ENCODE measurements at regions not wholly inside any gene's neighbourhood (a gene's known extent, or its start where the extent isn't known, plus 50 kb on each side); places are given as distances from the start of the nearest gene placed in this dataset.

GRCh38 chr2:212908682-212909435 lies 242.6 kb downstream of the IKZF2 start:
- TF ChIP-seq JUND (IDR thresholded peaks at IDR 0.05; ENCODE audit: low read depth) = no peak
- in situ Hi-C loops (cut with HindIII; ENCODE audit: low pct_unique_long_range_greater_than_20kb, low sequenced_read_pairs) = no loop called here
- DNase-seq (ENCODE audit: low read depth in 1 of 2, low spot score in 1 of 2) = peak in 1 of 2 experiments; percentile 34

- DNase-seq (ENCODE audit: low read depth in 1 of 2, low spot score in 1 of 2) = no peak
- TF ChIP-seq JUND (IDR thresholded peaks at IDR 0.05; ENCODE audit: low read depth) = no peak
- in situ Hi-C loops (cut with HindIII; ENCODE audit: low pct_unique_long_range_greater_than_20kb, low sequenced_read_pairs) = no loop called here
These were observed 243.4 kb downstream of the IKZF2 start for GRCh38 chr2:212908031-212908430.

- peak in 1 of 2 experiments; percentile 23 for DNase-seq (ENCODE audit: low read depth in 1 of 2, low spot score in 1 of 2)
- no peak for TF ChIP-seq JUND (IDR thresholded peaks at IDR 0.05; ENCODE audit: low read depth)
- in situ Hi-C loops (cut with HindIII; ENCODE audit: low pct_unique_long_range_greater_than_20kb, low sequenced_read_pairs) = no loop called here
These were observed 244.8 kb downstream of the IKZF2 start for GRCh38 chr2:212906620-212907019.

- in situ Hi-C loops (cut with HindIII; ENCODE audit: low pct_unique_long_range_greater_than_20kb, low sequenced_read_pairs) = no loop called here
- peak; percentile 67 for TF ChIP-seq JUND (IDR thresholded peaks at IDR 0.05; ENCODE audit: low read depth)
- peak; percentile 26 to 98 for DNase-seq (ENCODE audit: low read depth in 1 of 2, low spot score in 1 of 2)
These were observed 245.7 kb downstream of the IKZF2 start for GRCh38 chr2:212905640-212906201.

GRCh38 chr2:212904646-212905045 lies 246.8 kb downstream of the IKZF2 start:
- in situ Hi-C loops (cut with HindIII; ENCODE audit: low pct_unique_long_range_greater_than_20kb, low sequenced_read_pairs) = no loop called here
- no peak for TF ChIP-seq JUND (IDR thresholded peaks at IDR 0.05; ENCODE audit: low read depth)
- DNase-seq (ENCODE audit: low read depth in 1 of 2, low spot score in 1 of 2) = no peak

GRCh38 chr2:212903413-212903812 lies 248.0 kb downstream of the IKZF2 start:
- peak in 1 of 2 experiments; percentile 59 for DNase-seq (ENCODE audit: low read depth in 1 of 2, low spot score in 1 of 2)
- no peak for TF ChIP-seq JUND (IDR thresholded peaks at IDR 0.05; ENCODE audit: low read depth)
- in situ Hi-C loops (cut with HindIII; ENCODE audit: low pct_unique_long_range_greater_than_20kb, low sequenced_read_pairs) = no loop called here

- in situ Hi-C loops (cut with HindIII; ENCODE audit: low pct_unique_long_range_greater_than_20kb, low sequenced_read_pairs) = no loop called here
- no peak for TF ChIP-seq JUND (IDR thresholded peaks at IDR 0.05; ENCODE audit: low read depth)
- DNase-seq (ENCODE audit: low read depth in 1 of 2, low spot score in 1 of 2) = no peak
These were observed 249.0 kb downstream of the IKZF2 start for GRCh38 chr2:212902421-212902820.

- in situ Hi-C loops (cut with HindIII; ENCODE audit: low pct_unique_long_range_greater_than_20kb, low sequenced_read_pairs) = no loop called here
- no peak for TF ChIP-seq JUND (IDR thresholded peaks at IDR 0.05; ENCODE audit: low read depth)
- no peak for DNase-seq (ENCODE audit: low read depth in 1 of 2, low spot score in 1 of 2)
These were observed 249.7 kb downstream of the IKZF2 start for GRCh38 chr2:212901604-212902275.

- in situ Hi-C loops (cut with HindIII; ENCODE audit: low pct_unique_long_range_greater_than_20kb, low sequenced_read_pairs) = no loop called here
- no peak for DNase-seq (ENCODE audit: low read depth in 1 of 2, low spot score in 1 of 2)
- no peak for TF ChIP-seq JUND (IDR thresholded peaks at IDR 0.05; ENCODE audit: low read depth)
These were observed 250.7 kb downstream of the IKZF2 start for GRCh38 chr2:212900715-212901114.

GRCh38 chr2:212898011-212898410 lies 253.4 kb downstream of the IKZF2 start:
- in situ Hi-C loops (cut with HindIII; ENCODE audit: low pct_unique_long_range_greater_than_20kb, low sequenced_read_pairs) = no loop called here
- no peak for DNase-seq (ENCODE audit: low read depth in 1 of 2, low spot score in 1 of 2)
- TF ChIP-seq JUND (IDR thresholded peaks at IDR 0.05; ENCODE audit: low read depth) = no peak

GRCh38 chr2:212897296-212897695 lies 254.1 kb downstream of the IKZF2 start:
- in situ Hi-C loops (cut with HindIII; ENCODE audit: low pct_unique_long_range_greater_than_20kb, low sequenced_read_pairs) = no loop called here
- no peak for DNase-seq (ENCODE audit: low read depth in 1 of 2, low spot score in 1 of 2)
- TF ChIP-seq JUND (IDR thresholded peaks at IDR 0.05; ENCODE audit: low read depth) = no peak

- no peak for DNase-seq (ENCODE audit: low read depth in 1 of 2, low spot score in 1 of 2)
- in situ Hi-C loops (cut with HindIII; ENCODE audit: low pct_unique_long_range_greater_than_20kb, low sequenced_read_pairs) = no loop called here
- TF ChIP-seq JUND (IDR thresholded peaks at IDR 0.05; ENCODE audit: low read depth) = no peak
These were observed 257.4 kb downstream of the IKZF2 start for GRCh38 chr2:212894026-212894425.

- TF ChIP-seq JUND (IDR thresholded peaks at IDR 0.05; ENCODE audit: low read depth) = no peak
- DNase-seq (ENCODE audit: low read depth in 1 of 2, low spot score in 1 of 2) = no peak
- in situ Hi-C loops (cut with HindIII; ENCODE audit: low pct_unique_long_range_greater_than_20kb, low sequenced_read_pairs) = no loop called here
These were observed 258.2 kb downstream of the IKZF2 start for GRCh38 chr2:212893216-212893615.

Data from T47D (cell line).